Stomach (tissue), 8 donors: ENCODE measurements at regions not wholly inside any gene's neighbourhood (a gene's known extent, or its start where the extent isn't known, plus 50 kb on each side); places are given as distances from the start of the nearest gene placed in this dataset.

ENCODE experiments used
- DNase-seq, 2 donors: peaks; one replicate each; pipeline versions ENCODE4 v3.0.0 to v3.0.0-alpha.2; 2013 to 2019
- H3K27ac ChIP-seq, 5 donors: fragments of 200-600 bp in 4 of 5; sonication (generic) in 4 of 5; one replicate each; pipeline ENCODE4 v1.5.1; 2013 to 2019; ENCODE audit warnings: mild to moderate bottlenecking in 1 of 5, moderate library complexity in 1 of 5
- H3K27me3 ChIP-seq, 3 donors: fragments of 200-600 bp; sonication (generic); one replicate each; pipeline ENCODE4 v1.5.1; 2017 to 2019; ENCODE audit warnings: mixed run types in 1 of 3
- H3K36me3 ChIP-seq, 4 donors: fragments of 200-600 bp; sonication (generic); 1 replicate in 3 of 4; 2 replicates in 1 of 4; pipeline ENCODE4 v1.5.1; 2016 to 2019
- H3K4me1 ChIP-seq, 4 donors: fragments of 200-600 bp; sonication (generic); one replicate each; pipeline ENCODE4 v1.5.1; 2016 to 2019
- H3K4me3 ChIP-seq, 4 donors: fragments of 200-600 bp; sonication (generic) in 3 of 4; one replicate each; pipeline ENCODE4 v1.5.1; 2016 to 2019; ENCODE audit warnings: mild to moderate bottlenecking in 1 of 4
- H3K9me3 ChIP-seq, 4 donors: fragments of 200-600 bp; sonication (generic); one replicate each; pipeline ENCODE4 v1.5.1; 2016 to 2019
- EP300 ChIP-seq: sonication (generic); formaldehyde crosslinking; IDR thresholded peaks from one replicate; pipeline ENCODE4 v1.6.1; 2017; ENCODE audit warnings: antibody characterized with exemption
- POLR2A ChIP-seq, 4 donors: fragments of 450-650 bp; IDR thresholded peaks; one replicate each; pipeline ENCODE4 v1.6.1; 2016; ENCODE audit warnings: antibody characterized with exemption in 4 of 4, control low read depth in 2 of 4, mild to moderate bottlenecking in 1 of 4, moderate library complexity in 1 of 4
- POLR2AphosphoS5 ChIP-seq, 3 donors: sonication (generic); formaldehyde crosslinking; IDR thresholded peaks; one replicate each; pipeline ENCODE4 v1.6.1; 2016; ENCODE audit warnings: antibody characterized with exemption in 3 of 3
- WGBS, 5 donors: extraction: QIAGEN DNeasy Blood & Tissue Kit in 3 of 5; methylation state at CpG; one replicate each; pipeline versions ENCODE4 v1.1.5 to v1.1.7; 2013 to 2018; 5-methylcytosine and 5-hydroxymethylcytosine counted together
- intact Hi-C: fragments of 100-400 bp; cut with DNase I; formaldehyde crosslinking; loops from one replicate; pipeline ENCODE4 v1.15.1; 2023; ENCODE audit warnings: low total_unique reads
- TF ChIP-seq, protein P1 (sequence below), 7 experiments: fragments of 450-650 bp in 4 of 7; fragments of 200-600 bp in 3 of 7; sonication (generic) in 3 of 7; IDR thresholded peaks; one replicate each; pipeline ENCODE4 v1.5.1; 2016 to 2019; ENCODE audit warnings: antibody characterized with exemption in 7 of 7, control low read depth in 2 of 7, mild to moderate bottlenecking in 1 of 7
- donor health status: healthy with polysubstance abuse.
- donor health status: Bipolar disorder and iron deficiency.
- donor health status: healthy.

DNA sequence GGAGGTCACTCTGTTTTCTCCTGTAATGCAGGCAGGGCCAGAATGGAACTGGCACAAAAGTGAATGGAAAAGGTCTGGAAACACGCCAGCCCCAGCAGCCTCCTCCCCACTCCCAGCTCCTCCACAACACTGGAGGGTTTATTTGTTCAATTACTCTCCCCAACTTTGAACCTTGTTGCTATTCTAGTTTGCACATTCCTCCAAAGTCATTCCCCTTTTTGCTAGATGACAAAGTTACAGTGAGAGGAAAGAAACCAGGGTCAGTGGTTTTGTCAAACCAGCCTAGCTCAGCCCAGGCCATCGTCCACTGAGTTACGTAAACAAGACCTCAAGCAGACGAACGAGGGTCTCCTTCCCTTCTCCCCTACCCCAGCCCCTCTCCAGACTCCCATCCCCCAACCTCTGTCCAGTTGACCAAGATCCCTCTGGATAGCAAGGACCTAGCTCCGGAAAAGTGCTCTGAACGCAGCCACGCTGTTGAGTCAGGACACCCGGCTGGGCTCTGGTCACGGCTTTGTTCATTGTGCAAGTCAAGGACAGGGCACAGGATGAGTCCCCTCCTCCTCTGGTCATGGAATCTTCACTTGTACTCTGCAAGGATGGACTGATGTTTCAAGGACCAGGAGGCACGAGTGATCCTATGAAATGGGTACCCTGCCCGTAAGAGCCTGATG lies 180.0 kb downstream of the USP12 start:
- Histone ChIP-seq H3K9me3 (no peaks in the 10 kb centered on the region), H3K4me3 (no peak overlapping the region), H3K36me3 (no peaks in the 10 kb centered on the region), H3K4me1 (peaks cover 0 to 33% (median 18%) of the 10 kb centered on the region in 4 donors), H3K27ac (peak overlapping the region in 3 of 5 donors; percentile 51 to 72 (median 60)), H3K27me3 (no peaks in the 10 kb centered on the region)
- WGBS, 5 donors, result 64 to 71% (median 67%) methylated on average over 12 of the region's 12 CpGs
- intact Hi-C loops, result no loop called here
- peak; percentile 63 to 78 for DNase-seq
- TF ChIP-seq EP300 (no peak), POLR2AphosphoS5 (IDR thresholded peaks at IDR 0.05) (no peak), POLR2A (IDR thresholded peaks at IDR 0.05) (no peak)
- TF ChIP-seq, protein P1, sequence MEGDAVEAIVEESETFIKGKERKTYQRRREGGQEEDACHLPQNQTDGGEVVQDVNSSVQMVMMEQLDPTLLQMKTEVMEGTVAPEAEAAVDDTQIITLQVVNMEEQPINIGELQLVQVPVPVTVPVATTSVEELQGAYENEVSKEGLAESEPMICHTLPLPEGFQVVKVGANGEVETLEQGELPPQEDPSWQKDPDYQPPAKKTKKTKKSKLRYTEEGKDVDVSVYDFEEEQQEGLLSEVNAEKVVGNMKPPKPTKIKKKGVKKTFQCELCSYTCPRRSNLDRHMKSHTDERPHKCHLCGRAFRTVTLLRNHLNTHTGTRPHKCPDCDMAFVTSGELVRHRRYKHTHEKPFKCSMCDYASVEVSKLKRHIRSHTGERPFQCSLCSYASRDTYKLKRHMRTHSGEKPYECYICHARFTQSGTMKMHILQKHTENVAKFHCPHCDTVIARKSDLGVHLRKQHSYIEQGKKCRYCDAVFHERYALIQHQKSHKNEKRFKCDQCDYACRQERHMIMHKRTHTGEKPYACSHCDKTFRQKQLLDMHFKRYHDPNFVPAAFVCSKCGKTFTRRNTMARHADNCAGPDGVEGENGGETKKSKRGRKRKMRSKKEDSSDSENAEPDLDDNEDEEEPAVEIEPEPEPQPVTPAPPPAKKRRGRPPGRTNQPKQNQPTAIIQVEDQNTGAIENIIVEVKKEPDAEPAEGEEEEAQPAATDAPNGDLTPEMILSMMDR (IDR thresholded peaks at IDR 0.05), result no peak

GRCh38 chr13:26989957-26990713 lies 181.5 kb downstream of the USP12 start:
- intact Hi-C loops, result loop anchor here (5.0 kb wide), 1 partner anchor 367 kb away; no protein-coding TSS in a partner anchor
- DNase-seq, result peak in 1 of 2 donors; percentile 20
- no peak overlapping the region for H3K4me3 ChIP-seq
- TF ChIP-seq, protein P1 (IDR thresholded peaks at IDR 0.05), result no peak
- no peak for TF ChIP-seq POLR2A (IDR thresholded peaks at IDR 0.05)
- TF ChIP-seq POLR2AphosphoS5 (IDR thresholded peaks at IDR 0.05), result no peak
- no peak for TF ChIP-seq EP300
- WGBS, 5 donors, result 80 to 86% (median 80%) methylated on average over 16 of the region's 16 CpGs
- no peaks in the 10 kb centered on the region for H3K36me3 ChIP-seq
- H3K27me3 ChIP-seq, result no peaks in the 10 kb centered on the region
- no peak overlapping the region for H3K27ac ChIP-seq
- no peaks in the 10 kb centered on the region for H3K9me3 ChIP-seq
- peaks cover 0 to 40% (median 22%) of the 10 kb centered on the region in 4 donors for H3K4me1 ChIP-seq

- TF ChIP-seq POLR2A (IDR thresholded peaks at IDR 0.05), result no peak
- TF ChIP-seq POLR2AphosphoS5 (IDR thresholded peaks at IDR 0.05), result no peak
- TF ChIP-seq, protein P1 (IDR thresholded peaks at IDR 0.05), result no peak
- TF ChIP-seq EP300, result no peak
- Histone ChIP-seq H3K27me3 (no peaks in the 10 kb centered on the region), H3K9me3 (no peaks in the 10 kb centered on the region), H3K4me1 (peaks cover 0 to 43% (median 24%) of the 10 kb centered on the region in 4 donors), H3K27ac (no peak overlapping the region), H3K36me3 (no peaks in the 10 kb centered on the region), H3K4me3 (no peak overlapping the region)
- DNase-seq, result peak in 1 of 2 donors; percentile 1
- WGBS, 5 donors, result 79 to 82% (median 80%) methylated on average over 15 of the region's 15 CpGs
- intact Hi-C loops, result loop anchor here (5.0 kb wide), 1 partner anchor 368 kb away; no protein-coding TSS in a partner anchor
Observed at GRCh38 chr13:26989261-26989956, 182.2 kb downstream of the USP12 start.

DNA sequence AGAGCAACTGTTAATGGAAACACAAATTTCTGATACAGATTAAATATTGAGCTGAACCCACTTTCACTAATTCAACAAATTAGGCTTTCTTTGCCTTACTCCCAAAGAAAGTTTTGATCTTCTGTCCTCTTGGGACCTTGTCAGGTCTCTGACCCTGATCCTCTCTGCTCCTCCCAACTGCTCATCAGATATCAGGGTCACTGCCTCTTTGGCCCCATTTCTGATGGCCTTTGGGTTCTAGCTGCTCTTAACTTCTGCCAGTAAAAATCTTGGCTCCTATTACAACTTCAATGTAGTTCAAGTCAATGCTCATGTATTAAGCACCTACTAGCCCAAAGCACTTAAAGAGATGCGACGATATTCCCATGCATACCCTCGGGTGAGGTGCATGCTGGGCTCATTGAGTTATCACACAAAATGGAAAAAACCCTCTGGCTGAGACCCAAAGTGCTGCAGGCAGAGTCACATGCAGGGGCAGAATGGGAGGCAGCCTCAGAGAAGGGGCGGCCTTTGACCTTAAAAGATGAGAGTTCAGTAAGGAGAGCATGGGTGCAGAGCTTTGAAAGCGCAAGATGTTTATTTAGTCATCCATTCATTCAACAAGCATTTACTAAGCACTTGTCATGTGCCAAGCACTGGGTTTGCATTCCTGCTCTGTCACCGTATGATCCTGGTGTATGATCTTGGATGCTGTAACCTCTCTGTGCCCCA lies 183.4 kb downstream of the USP12 start:
- Histone ChIP-seq H3K9me3 (no peaks in the 10 kb centered on the region), H3K4me1 (peaks cover 8 to 50% (median 30%) of the 10 kb centered on the region in 4 donors), H3K27me3 (no peaks in the 10 kb centered on the region), H3K27ac (no peak overlapping the region), H3K36me3 (no peaks in the 10 kb centered on the region), H3K4me3 (no peak overlapping the region)
- peak in 1 of 2 donors; percentile 1 for DNase-seq
- WGBS, 5 donors, result 69 to 83% (median 69%) methylated on average over 6 of the region's 6 CpGs
- intact Hi-C loops, result loop anchor here (5.0 kb wide), 1 partner anchor 369 kb away; no protein-coding TSS in a partner anchor
- TF ChIP-seq EP300 (no peak), POLR2AphosphoS5 (IDR thresholded peaks at IDR 0.05) (no peak), POLR2A (IDR thresholded peaks at IDR 0.05) (no peak)
- TF ChIP-seq, protein P1 (IDR thresholded peaks at IDR 0.05), result no peak
